BLaER1 (cell line): ENCODE measurements at regions not wholly inside any gene's neighbourhood (a gene's known extent, or its start where the extent isn't known, plus 50 kb on each side); places are given as distances from the start of the nearest gene placed in this dataset.

Source experiments
- H3K27ac ChIP-seq: shearing (Covaris generic); formaldehyde crosslinking; 2 replicates; pipeline ENCODE4 v1.8.1; 2022
- H3K27me3 ChIP-seq: shearing (Covaris generic); formaldehyde crosslinking; 2 replicates; pipeline ENCODE4 v1.8.1; 2022
- H3K36me3 ChIP-seq: shearing (Covaris generic); formaldehyde crosslinking; 2 replicates; pipeline ENCODE4 v1.8.1; 2022
- H3K4me1 ChIP-seq: shearing (Covaris generic); formaldehyde crosslinking; 2 replicates; pipeline ENCODE4 v1.8.1; 2022
- H3K4me2 ChIP-seq: shearing (Covaris generic); formaldehyde crosslinking; 2 replicates; pipeline ENCODE4 v1.8.1; 2022
- H3K4me3 ChIP-seq: shearing (Covaris generic); formaldehyde crosslinking; 2 replicates; pipeline ENCODE4 v1.8.1; 2022
- H3K9ac ChIP-seq: shearing (Covaris generic); formaldehyde crosslinking; 2 replicates; pipeline ENCODE4 v1.8.1; 2022
- H3K9me3 ChIP-seq: shearing (Covaris generic); formaldehyde crosslinking; 2 replicates; pipeline ENCODE4 v1.8.1; 2022
- H4K20me1 ChIP-seq: shearing (Covaris generic); formaldehyde crosslinking; 2 replicates; pipeline ENCODE4 v1.8.1; 2022
- Cebpa-rat ChIP-seq: shearing (Covaris generic); IDR thresholded peaks from 2 replicates; pipeline ENCODE4 v1.8.1; 2022

DNA sequence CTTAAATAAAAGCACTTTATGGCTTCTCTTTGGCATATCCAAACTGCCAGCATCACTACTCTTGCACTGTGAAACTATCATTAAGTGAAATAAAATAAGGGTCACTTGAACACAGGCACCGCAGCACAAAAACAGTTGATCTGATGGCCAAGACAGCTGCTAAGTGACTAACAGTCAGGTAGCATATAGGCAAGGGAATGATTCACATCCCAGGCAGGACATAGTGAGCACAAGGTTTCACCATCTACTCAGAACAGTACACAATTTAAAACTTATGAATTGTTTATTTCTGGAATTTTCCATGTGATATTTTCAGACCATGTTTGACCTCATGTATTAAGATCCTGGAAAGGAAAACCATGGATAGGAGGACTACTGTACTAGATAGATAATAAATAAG, 214.2 kb downstream of the MREG start:
- Histone ChIP-seq H3K27me3 (no peaks in the 10 kb centered on the region), H3K27ac (no peak overlapping the region), H4K20me1 (no peaks in the 10 kb centered on the region), H3K4me2 (no peak overlapping the region), H3K9me3 (no peaks in the 10 kb centered on the region), H3K36me3 (no peaks in the 10 kb centered on the region), H3K4me1 (peaks cover 7% of the 10 kb centered on the region), H3K9ac (no peak overlapping the region), H3K4me3 (no peak overlapping the region)
- no peak for TF ChIP-seq Cebpa-rat

- Histone ChIP-seq H3K27me3 (no peaks in the 10 kb centered on the region), H3K4me1 (peaks cover 15% of the 10 kb centered on the region)
Measured at GRCh38 chr2:215797676-215798075, 215.7 kb downstream of the MREG start.

GRCh38 chr2:215796140-215796855, 217.1 kb downstream of the MREG start:
- H4K20me1 ChIP-seq = no peaks in the 10 kb centered on the region
- H3K27me3 ChIP-seq = no peaks in the 10 kb centered on the region
- no peak overlapping the region for H3K9ac ChIP-seq
- TF ChIP-seq Cebpa-rat = no peak
- peaks cover 15% of the 10 kb centered on the region for H3K4me1 ChIP-seq
- H3K4me3 ChIP-seq = no peak overlapping the region
- no peak overlapping the region for H3K4me2 ChIP-seq
- H3K9me3 ChIP-seq = no peaks in the 10 kb centered on the region
- H3K36me3 ChIP-seq = no peaks in the 10 kb centered on the region
- no peak overlapping the region for H3K27ac ChIP-seq

More at GRCh38 chr2:215797676-215798075, 215.7 kb downstream of the MREG start:
- H3K9ac ChIP-seq = no peak overlapping the region
- H3K36me3 ChIP-seq = no peaks in the 10 kb centered on the region
- no peak overlapping the region for H3K4me3 ChIP-seq
- no peak overlapping the region for H3K27ac ChIP-seq
- H3K9me3 ChIP-seq = no peaks in the 10 kb centered on the region
- no peak for TF ChIP-seq Cebpa-rat
- H4K20me1 ChIP-seq = no peaks in the 10 kb centered on the region
- no peak overlapping the region for H3K4me2 ChIP-seq

- H3K4me2 ChIP-seq = no peak overlapping the region
- H3K9ac ChIP-seq = no peak overlapping the region
- no peaks in the 10 kb centered on the region for H3K9me3 ChIP-seq
- no peaks in the 10 kb centered on the region for H3K36me3 ChIP-seq
- TF ChIP-seq Cebpa-rat = no peak
- no peak overlapping the region for H3K4me3 ChIP-seq
- H3K4me1 ChIP-seq = peaks cover 15% of the 10 kb centered on the region
- H4K20me1 ChIP-seq = no peaks in the 10 kb centered on the region
- H3K27me3 ChIP-seq = no peaks in the 10 kb centered on the region
- no peak overlapping the region for H3K27ac ChIP-seq
Measured at GRCh38 chr2:215794829-215795546, 218.4 kb downstream of the MREG start.

DNA sequence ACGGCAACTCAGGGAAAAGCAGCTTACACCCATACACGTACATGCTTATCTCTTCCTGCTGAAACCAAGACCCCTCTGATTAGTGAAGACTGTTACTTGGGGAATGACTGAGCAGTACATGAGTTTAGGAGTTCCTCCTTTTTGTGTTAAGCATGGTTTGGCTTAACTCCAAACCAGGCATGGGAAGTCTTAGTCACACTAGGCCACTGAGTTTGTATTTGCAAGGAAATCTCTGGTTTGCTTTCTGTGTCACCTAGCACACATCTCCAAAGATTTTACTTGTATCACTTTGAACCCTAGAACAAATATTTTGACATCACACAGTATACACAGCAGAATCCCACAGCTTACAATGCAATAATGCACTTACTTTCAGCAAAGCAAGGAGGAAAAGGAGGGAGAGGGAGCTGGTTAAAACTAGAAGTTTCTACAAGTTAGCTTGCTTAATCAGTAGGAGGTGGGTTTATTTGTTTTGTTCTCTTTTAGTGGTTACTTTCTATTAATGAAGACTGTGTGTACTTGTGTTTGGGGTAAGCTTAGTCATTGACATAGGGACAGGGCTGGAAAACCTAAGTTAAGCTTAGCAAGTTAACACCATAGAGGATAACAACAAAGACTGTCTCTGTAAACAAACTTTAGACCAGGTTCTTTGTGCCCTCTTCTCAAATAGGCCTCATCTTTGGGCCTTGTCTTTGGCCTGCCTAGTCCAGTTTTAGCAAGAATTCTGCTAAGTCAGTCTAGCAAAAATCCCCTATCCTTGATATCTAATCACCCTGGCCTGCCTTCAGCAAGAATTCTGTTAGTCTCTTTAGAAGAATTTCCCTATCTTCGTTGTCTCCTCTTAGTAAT, 219.4 kb downstream of the MREG start:
- no peak overlapping the region for H3K27ac ChIP-seq
- H3K9me3 ChIP-seq = no peaks in the 10 kb centered on the region
- H3K4me1 ChIP-seq = peaks cover 15% of the 10 kb centered on the region
- H3K27me3 ChIP-seq = no peaks in the 10 kb centered on the region
- no peak overlapping the region for H3K4me2 ChIP-seq
- no peak for TF ChIP-seq Cebpa-rat
- no peak overlapping the region for H3K9ac ChIP-seq
- no peaks in the 10 kb centered on the region for H3K36me3 ChIP-seq
- H3K4me3 ChIP-seq = no peak overlapping the region
- no peaks in the 10 kb centered on the region for H4K20me1 ChIP-seq

DNA sequence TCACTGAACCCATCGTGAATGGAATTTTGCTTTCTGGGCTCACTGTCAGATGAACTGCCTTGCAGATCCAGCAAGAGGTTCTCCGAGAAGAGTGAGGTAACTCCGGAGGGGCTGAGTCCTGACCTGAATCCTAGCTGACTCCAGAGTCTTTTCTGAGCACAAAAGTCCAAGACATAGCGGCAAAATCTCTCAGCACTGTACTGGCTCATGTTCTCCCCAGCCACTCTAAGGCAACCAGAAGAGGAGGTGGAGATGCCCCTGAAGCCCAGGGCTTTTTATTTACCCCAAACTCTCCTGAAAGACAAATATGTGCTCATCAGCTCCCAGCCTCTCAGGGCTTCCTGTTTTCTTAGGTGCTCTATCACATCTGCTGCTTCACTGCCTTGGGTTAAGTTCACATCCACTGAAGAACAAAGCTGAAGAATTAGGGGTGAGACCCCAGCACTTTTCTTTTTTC, 221.8 kb downstream of the MREG start:
- no peaks in the 10 kb centered on the region for H3K9me3 ChIP-seq
- H3K4me1 ChIP-seq = peaks cover 15% of the 10 kb centered on the region
- no peak overlapping the region for H3K9ac ChIP-seq
- no peak overlapping the region for H3K27ac ChIP-seq
- no peak overlapping the region for H3K4me3 ChIP-seq
- no peak for TF ChIP-seq Cebpa-rat
- H4K20me1 ChIP-seq = no peaks in the 10 kb centered on the region
- H3K4me2 ChIP-seq = no peak overlapping the region
- H3K36me3 ChIP-seq = no peaks in the 10 kb centered on the region
- H3K27me3 ChIP-seq = no peaks in the 10 kb centered on the region

- Histone ChIP-seq H3K27ac (no peak overlapping the region), H3K9me3 (no peaks in the 10 kb centered on the region), H4K20me1 (no peaks in the 10 kb centered on the region), H3K27me3 (no peaks in the 10 kb centered on the region), H3K4me3 (no peak overlapping the region), H3K36me3 (no peaks in the 10 kb centered on the region), H3K4me2 (no peak overlapping the region), H3K9ac (no peak overlapping the region), H3K4me1 (peaks cover 8% of the 10 kb centered on the region)
- TF ChIP-seq Cebpa-rat = no peak
Measured at GRCh38 chr2:215790523-215791421, 222.6 kb downstream of the MREG start.

- Histone ChIP-seq H3K27me3 (no peaks in the 10 kb centered on the region), H3K36me3 (no peaks in the 10 kb centered on the region), H3K4me2 (no peak overlapping the region), H3K4me1 (no peaks in the 10 kb centered on the region), H3K4me3 (no peak overlapping the region), H3K9me3 (no peaks in the 10 kb centered on the region), H3K9ac (no peak overlapping the region), H3K27ac (no peak overlapping the region), H4K20me1 (no peaks in the 10 kb centered on the region)
- TF ChIP-seq Cebpa-rat = no peak
Measured at GRCh38 chr2:215787565-215788178, 225.7 kb downstream of the MREG start.

DNA sequence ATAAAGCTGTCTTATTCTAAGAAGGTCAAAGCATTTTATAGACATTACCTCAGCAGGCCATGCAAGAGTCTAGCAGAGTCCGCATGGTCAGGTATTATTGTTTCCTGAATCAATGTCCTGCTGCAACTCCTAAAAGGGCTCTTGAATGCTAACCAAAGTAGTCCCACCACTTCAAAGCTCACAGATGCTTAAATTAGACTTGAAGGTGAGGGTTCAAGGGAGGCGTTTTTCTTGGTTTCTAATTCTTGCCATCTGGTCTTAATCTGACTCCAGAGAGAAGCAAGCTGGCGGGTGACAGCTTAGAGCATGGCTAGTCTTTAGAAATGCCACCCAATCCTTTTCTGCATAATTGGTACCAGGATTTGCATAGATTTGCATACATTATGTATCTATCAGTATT, 226.3 kb downstream of the MREG start:
- Histone ChIP-seq H3K9ac (no peak overlapping the region), H3K4me1 (no peaks in the 10 kb centered on the region), H4K20me1 (no peaks in the 10 kb centered on the region), H3K4me3 (no peak overlapping the region), H3K9me3 (no peaks in the 10 kb centered on the region), H3K4me2 (no peak overlapping the region), H3K36me3 (no peaks in the 10 kb centered on the region), H3K27me3 (no peaks in the 10 kb centered on the region), H3K27ac (no peak overlapping the region)
- no peak for TF ChIP-seq Cebpa-rat
